Mesenchymal stem cell (in vitro differentiated cells and primary cell): ENCODE measurements at regions not wholly inside any gene's neighbourhood (a gene's known extent, or its start where the extent isn't known, plus 50 kb on each side); places are given as distances from the start of the nearest gene placed in this dataset.

ENCODE experiments used
- DNase-seq: peaks from one replicate; pipeline ENCODE4 v3.0.0-alpha.2; 2013
- H2AFZ ChIP-seq: one replicate; pipeline ENCODE4 v1.6.1; 2013; ENCODE audit warnings: low read depth, mild to moderate bottlenecking, control low read depth, inconsistent platforms, low read length, moderate library complexity
- H2AK5ac ChIP-seq: 2 replicates; pipeline ENCODE4 v1.6.1; 2013; ENCODE audit warnings: low read length, moderate library complexity, mild to moderate bottlenecking, inconsistent platforms; ENCODE audit not compliant: severe bottlenecking
- H2BK120ac ChIP-seq: one replicate; pipeline ENCODE4 v1.6.1; 2013; ENCODE audit warnings: low read depth, mild to moderate bottlenecking, inconsistent platforms, low read length, moderate library complexity
- H2BK12ac ChIP-seq, 2 experiments: one replicate each; pipeline ENCODE4 v1.6.1; 2013; ENCODE audit warnings: inconsistent platforms in 2 of 2, low read length in 2 of 2, mild to moderate bottlenecking in 2 of 2, moderate library complexity in 2 of 2, control low read depth in 1 of 2
- H2BK15ac ChIP-seq: one replicate; pipeline ENCODE4 v1.6.1; 2013; ENCODE audit warnings: mild to moderate bottlenecking, low read depth, inconsistent platforms; ENCODE audit not compliant: poor library complexity, severe bottlenecking
- H2BK5ac ChIP-seq: 2 replicates; pipeline ENCODE4 v1.6.1; 2013; ENCODE audit warnings: low read depth, mild to moderate bottlenecking, low read length, control low read depth, inconsistent platforms; ENCODE audit not compliant: poor library complexity, severe bottlenecking
- H3K14ac ChIP-seq, 2 experiments: one replicate each; pipeline ENCODE4 v1.6.1; 2013; ENCODE audit warnings: inconsistent platforms in 2 of 2, low read length in 2 of 2, control low read depth in 1 of 2, mild to moderate bottlenecking in 1 of 2, moderate library complexity in 1 of 2
- H3K18ac ChIP-seq, 2 experiments: one replicate each; pipeline ENCODE4 v1.6.1; 2013; ENCODE audit warnings: inconsistent platforms in 2 of 2, low read length in 2 of 2, control low read depth in 1 of 2, low read depth in 1 of 2, mild to moderate bottlenecking in 1 of 2
- H3K23ac ChIP-seq, 2 experiments: one replicate each; pipeline ENCODE4 v1.6.1; 2013; ENCODE audit warnings: inconsistent platforms in 2 of 2, low read length in 2 of 2, mild to moderate bottlenecking in 2 of 2, moderate library complexity in 2 of 2, control low read depth in 1 of 2
- H3K27ac ChIP-seq: 2 replicates; pipeline ENCODE4 v1.5.1; 2013; ENCODE audit warnings: mild to moderate bottlenecking, moderate library complexity, low read length, control low read depth, inconsistent platforms; ENCODE audit not compliant: poor library complexity, severe bottlenecking
- H3K27me3 ChIP-seq, 2 experiments: 2 replicates each; pipeline versions ENCODE4 v1.6.1 to v1.7.0; 2013; ENCODE audit warnings: low read length in 2 of 2, mild to moderate bottlenecking in 2 of 2, moderate library complexity in 2 of 2, control low read depth in 1 of 2, inconsistent platforms in 1 of 2; ENCODE audit not compliant: control insufficient read depth in 1 of 2, insufficient read depth in 1 of 2
- H3K36me3 ChIP-seq, 2 experiments: 2 replicates each; pipeline versions ENCODE4 v1.6.1 to v1.7.0; 2013; ENCODE audit warnings: low read length in 2 of 2, control low read depth in 1 of 2, inconsistent platforms in 1 of 2, low read depth in 1 of 2, mild to moderate bottlenecking in 1 of 2; ENCODE audit not compliant: insufficient read depth in 2 of 2, control insufficient read depth in 1 of 2
- H3K4ac ChIP-seq, 2 experiments: one replicate each; pipeline ENCODE4 v1.6.1; 2013; ENCODE audit warnings: inconsistent platforms in 2 of 2, low read length in 2 of 2, mild to moderate bottlenecking in 2 of 2, moderate library complexity in 2 of 2, control low read depth in 1 of 2, low read depth in 1 of 2
- H3K4me1 ChIP-seq: 2 replicates; pipeline ENCODE4 v1.6.1; 2013; ENCODE audit warnings: low read depth, low read length, control low read depth; ENCODE audit not compliant: control insufficient read depth, insufficient read depth
- H3K4me2 ChIP-seq: 2 replicates; pipeline ENCODE4 v1.6.1; 2013; ENCODE audit warnings: low read length, mild to moderate bottlenecking, inconsistent platforms; ENCODE audit not compliant: poor library complexity, severe bottlenecking
- H3K4me3 ChIP-seq, 2 experiments: 2 replicates each; pipeline versions ENCODE4 v1.5.1 to v1.7.0; 2013; ENCODE audit warnings: low read length in 2 of 2, mild to moderate bottlenecking in 2 of 2, control low read depth in 1 of 2, low read depth in 1 of 2; ENCODE audit not compliant: insufficient read depth in 1 of 2
- H3K79me1 ChIP-seq: replicated peaks from 2 replicates; pipeline ENCODE4 v1.6.1; 2013; ENCODE audit warnings: mild to moderate bottlenecking, control low read depth, low read length, inconsistent platforms; ENCODE audit not compliant: poor library complexity, severe bottlenecking
- H3K9ac ChIP-seq: 2 replicates; pipeline ENCODE4 v1.7.0; 2013; ENCODE audit warnings: mild to moderate bottlenecking, low read length, moderate library complexity
- H3K9me3 ChIP-seq: 2 replicates; pipeline ENCODE4 v1.7.0; 2013; ENCODE audit warnings: mild to moderate bottlenecking, low read length; ENCODE audit not compliant: control insufficient read depth
- H4K8ac ChIP-seq: one replicate; pipeline ENCODE4 v1.6.1; 2013; ENCODE audit warnings: inconsistent platforms, mild to moderate bottlenecking, low read length, moderate library complexity
- H4K91ac ChIP-seq: one replicate; pipeline ENCODE4 v1.6.1; 2013; ENCODE audit warnings: mild to moderate bottlenecking, low read length, inconsistent platforms
- WGBS: methylation state at CpG from one replicate; pipeline ENCODE4 v1.1.7; 2013; ENCODE audit warnings: mixed read lengths; 5-methylcytosine and 5-hydroxymethylcytosine counted together

DNA sequence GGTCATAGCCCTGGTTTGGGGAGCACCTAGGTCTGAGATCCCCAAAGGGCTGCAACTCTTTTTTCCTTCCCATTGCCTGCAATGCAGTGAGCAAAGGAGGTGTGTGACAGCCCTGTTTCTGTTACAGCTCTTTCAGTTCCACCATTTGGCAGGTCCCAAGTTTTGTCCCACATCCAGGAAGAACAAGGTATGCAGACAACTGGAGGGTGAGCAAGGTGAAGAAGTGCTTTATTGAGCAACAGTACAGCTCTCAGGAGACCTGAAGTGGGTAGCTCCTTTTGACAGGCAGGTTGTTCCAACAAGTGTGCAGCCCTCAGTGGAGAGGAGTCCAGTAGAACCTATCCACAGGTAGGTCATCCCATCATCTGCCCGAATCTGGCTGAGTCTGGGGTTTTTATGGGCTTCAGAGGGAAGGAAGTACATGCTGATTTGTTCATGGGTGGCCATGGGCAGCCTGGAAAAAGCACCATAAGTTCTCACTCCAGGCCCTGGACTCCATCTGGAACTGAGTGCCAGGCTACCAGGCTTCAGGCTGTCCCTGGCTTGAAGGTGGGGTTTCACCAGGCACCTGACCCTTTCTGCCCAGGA is 62.8 kb upstream of the NAV3 start:
- Histone ChIP-seq H4K91ac (no peak overlapping the region), H3K18ac (no peak overlapping the region), H2AFZ (no peak overlapping the region), H3K4ac (no peak overlapping the region), H3K27me3 (no peaks in the 10 kb centered on the region), H3K9ac (no peak overlapping the region), H2AK5ac (no peak overlapping the region), H3K4me1 (no peaks in the 10 kb centered on the region), H3K4me3 (no peak overlapping the region), H3K36me3 (no peaks in the 10 kb centered on the region), H2BK15ac (no peak overlapping the region), H3K9me3 (peaks cover 12% of the 10 kb centered on the region), H3K79me1 (no peaks in the 10 kb centered on the region), H2BK120ac (no peak overlapping the region), H3K27ac (no peak overlapping the region), H2BK5ac (no peak overlapping the region), H3K4me2 (no peak overlapping the region), H3K14ac (no peak overlapping the region), H4K8ac (no peak overlapping the region), H2BK12ac (no peak overlapping the region), H3K23ac (no peak overlapping the region)
- 78% methylated on average over 1 of the region's 1 CpG for WGBS
- no peak for DNase-seq

DNA sequence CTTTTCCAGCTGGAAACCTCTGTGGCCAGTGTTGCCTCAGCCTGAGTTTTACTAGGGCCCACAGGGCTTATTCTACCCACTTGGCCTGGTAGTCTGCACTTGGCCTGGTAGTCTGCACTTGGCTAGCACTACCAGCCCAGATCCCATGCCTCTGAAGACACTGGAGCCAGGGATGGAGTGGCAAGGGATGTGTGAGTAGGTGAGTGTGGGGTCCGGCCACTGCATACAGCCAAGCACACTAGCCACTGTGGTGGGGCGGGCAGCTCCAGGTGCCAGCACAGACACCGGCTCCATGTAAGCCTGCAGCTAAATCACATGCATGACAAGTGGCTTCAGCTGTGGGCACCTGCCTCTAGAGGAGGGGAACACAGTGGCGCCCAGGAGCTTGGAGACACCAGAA is 63.4 kb upstream of the NAV3 start:
- Histone ChIP-seq H2BK12ac (no peak overlapping the region), H3K27me3 (no peaks in the 10 kb centered on the region), H2BK5ac (no peak overlapping the region), H2BK15ac (no peak overlapping the region), H2BK120ac (no peak overlapping the region), H3K79me1 (no peaks in the 10 kb centered on the region), H3K23ac (peak overlapping the region in 1 of 2 experiments; percentile 11), H3K4me3 (no peak overlapping the region), H4K91ac (no peak overlapping the region), H3K14ac (no peak overlapping the region), H4K8ac (no peak overlapping the region), H3K36me3 (no peaks in the 10 kb centered on the region), H3K4ac (no peak overlapping the region), H3K9ac (no peak overlapping the region), H3K9me3 (peaks cover 12% of the 10 kb centered on the region), H2AK5ac (no peak overlapping the region), H3K27ac (no peak overlapping the region), H3K4me1 (no peaks in the 10 kb centered on the region), H3K18ac (no peak overlapping the region), H3K4me2 (no peak overlapping the region), H2AFZ (no peak overlapping the region)
- DNase-seq = no peak
- WGBS = 96% methylated on average over 4 of the region's 4 CpGs

DNA sequence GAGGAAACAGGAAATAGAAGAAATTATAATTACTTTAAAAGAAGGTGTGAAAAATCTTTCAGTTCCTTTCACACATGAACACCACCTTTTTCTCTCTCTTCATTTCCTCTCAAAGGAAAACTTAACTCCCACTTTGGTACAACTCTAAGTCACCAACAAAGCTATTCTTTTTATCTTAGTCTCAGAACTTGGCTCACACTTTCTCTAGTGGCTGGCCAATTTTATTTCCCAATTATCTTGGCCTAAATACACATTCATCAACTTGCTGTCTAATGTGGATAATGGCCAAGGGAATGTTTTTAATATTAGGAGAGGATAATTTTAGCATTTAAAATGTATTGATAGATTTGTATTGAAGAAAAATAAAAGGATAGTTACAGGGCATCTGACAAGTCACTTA is 64.5 kb upstream of the NAV3 start:
- no peak overlapping the region for H2BK5ac ChIP-seq
- H3K9me3 ChIP-seq = peaks cover 12% of the 10 kb centered on the region

DNA sequence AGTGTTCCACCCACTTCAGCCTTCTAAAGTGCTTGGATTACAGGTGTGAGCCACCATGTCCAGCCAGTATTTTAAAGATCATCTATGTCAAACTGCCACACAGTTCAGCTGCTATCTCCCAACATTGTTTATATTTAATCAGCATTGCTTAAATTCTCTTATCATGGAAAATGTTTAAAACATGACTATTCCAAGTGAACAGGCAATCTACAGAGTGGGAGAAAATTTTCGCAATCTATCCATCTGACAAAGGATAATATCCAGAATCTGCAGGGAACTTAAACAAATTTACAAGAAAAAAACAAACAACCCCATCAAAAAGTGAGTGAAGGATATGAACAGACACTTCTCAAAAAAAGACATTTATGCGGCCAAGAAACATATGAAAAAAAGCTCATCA is 69.4 kb upstream of the NAV3 start:
- Histone ChIP-seq H4K91ac (no peak overlapping the region), H4K8ac (no peak overlapping the region), H3K27ac (no peak overlapping the region), H3K23ac (no peak overlapping the region), H2AFZ (no peak overlapping the region), H3K9ac (no peak overlapping the region), H3K27me3 (no peaks in the 10 kb centered on the region), H2BK15ac (no peak overlapping the region), H3K18ac (no peak overlapping the region), H2AK5ac (no peak overlapping the region), H2BK120ac (no peak overlapping the region), H3K4me2 (no peak overlapping the region), H2BK12ac (no peak overlapping the region), H3K4me1 (no peaks in the 10 kb centered on the region), H3K4ac (no peak overlapping the region), H3K14ac (no peak overlapping the region), H3K79me1 (no peaks in the 10 kb centered on the region), H2BK5ac (no peak overlapping the region), H3K36me3 (no peaks in the 10 kb centered on the region), H3K9me3 (no peaks in the 10 kb centered on the region), H3K4me3 (no peak overlapping the region)
- 100% methylated on average over 1 of the region's 2 CpGs for WGBS
- DNase-seq = peak; percentile 20

More for the DNA sequence above, 64.5 kb upstream of the NAV3 start:
- Histone ChIP-seq H4K91ac (no peak overlapping the region), H3K4me3 (no peak overlapping the region), H2BK120ac (no peak overlapping the region), H2BK12ac (no peak overlapping the region), H3K9ac (no peak overlapping the region), H2BK15ac (no peak overlapping the region), H3K4ac (no peak overlapping the region), H3K36me3 (no peaks in the 10 kb centered on the region), H3K79me1 (no peaks in the 10 kb centered on the region), H3K4me2 (no peak overlapping the region), H2AFZ (no peak overlapping the region), H3K18ac (no peak overlapping the region), H3K23ac (no peak overlapping the region), H3K27ac (no peak overlapping the region), H3K4me1 (no peaks in the 10 kb centered on the region), H3K14ac (no peak overlapping the region), H3K27me3 (no peaks in the 10 kb centered on the region), H2AK5ac (no peak overlapping the region), H4K8ac (no peak overlapping the region)
- no peak for DNase-seq
